ENCODE measurements at regions not wholly inside any gene's neighbourhood (a gene's known extent, or its start where the extent isn't known, plus 50 kb on each side); places are given as distances from the start of the nearest gene placed in this dataset.

DNA sequence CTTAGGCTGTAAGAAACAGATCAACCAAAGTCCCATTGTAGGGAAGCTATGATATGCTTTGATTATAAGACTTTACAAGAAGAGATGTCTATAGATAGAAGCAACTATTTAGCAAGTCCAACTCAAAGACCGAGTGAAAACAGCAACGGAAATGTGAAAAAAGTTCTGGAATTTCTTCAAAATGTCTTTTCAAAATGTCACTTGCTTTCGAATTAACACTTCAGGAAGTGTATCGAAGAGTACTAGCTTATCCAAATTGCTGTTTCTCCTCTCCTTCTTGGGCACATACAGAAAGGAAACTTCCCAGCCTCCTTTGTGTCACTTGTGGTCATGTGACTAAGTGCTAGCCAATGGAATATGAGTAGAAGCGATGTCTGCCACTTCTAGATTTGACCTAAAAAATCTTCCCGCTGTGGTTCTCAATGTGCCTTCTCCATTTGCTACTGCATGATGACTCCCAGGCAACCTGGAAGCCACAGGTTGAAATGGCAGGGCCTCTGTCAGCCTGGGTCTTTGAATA, 89.9 kb downstream of the TSEN15 start:
- no peak for DNase-seq

DNA sequence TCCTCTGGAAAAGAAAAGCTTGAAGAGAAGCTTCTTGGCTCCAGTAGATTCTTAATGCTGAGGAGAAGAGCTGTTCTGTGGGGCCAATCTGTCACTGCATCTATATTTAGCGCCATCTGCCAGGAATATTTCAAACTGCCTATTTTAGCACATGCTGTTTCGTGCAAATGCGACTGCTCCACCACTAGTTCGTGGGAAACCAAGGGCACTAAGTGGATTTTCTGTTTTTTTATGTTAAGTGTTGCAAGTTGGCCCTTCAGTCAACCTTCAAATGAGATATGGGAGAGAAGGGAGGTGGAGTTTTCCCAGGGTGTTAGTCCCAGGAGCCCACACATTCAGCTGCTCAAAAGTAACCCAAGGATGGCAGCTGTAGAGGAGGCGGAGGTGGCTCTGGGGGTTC, 91.9 kb downstream of the TSEN15 start:
- DNase-seq: no peak

DNA sequence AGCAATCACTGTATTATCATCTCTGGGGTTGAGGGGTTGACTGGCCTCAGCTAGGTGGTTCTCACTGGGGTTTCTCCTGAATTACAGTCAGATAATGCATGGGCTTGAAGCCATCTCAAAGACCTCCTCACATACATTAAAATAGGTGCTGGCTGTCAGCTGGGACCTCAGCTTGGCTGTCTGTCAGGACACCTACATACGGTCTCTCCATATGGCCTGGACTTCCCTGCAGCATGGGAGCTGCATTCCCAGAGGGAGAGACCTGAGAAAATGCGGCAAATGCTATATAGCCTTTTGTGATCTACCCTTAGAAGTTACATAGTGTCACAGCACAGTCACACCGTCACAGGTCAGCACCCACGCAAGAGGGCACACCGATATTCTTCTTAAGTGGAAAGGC, 93.6 kb downstream of the TSEN15 start:
- no peak for DNase-seq

DNA sequence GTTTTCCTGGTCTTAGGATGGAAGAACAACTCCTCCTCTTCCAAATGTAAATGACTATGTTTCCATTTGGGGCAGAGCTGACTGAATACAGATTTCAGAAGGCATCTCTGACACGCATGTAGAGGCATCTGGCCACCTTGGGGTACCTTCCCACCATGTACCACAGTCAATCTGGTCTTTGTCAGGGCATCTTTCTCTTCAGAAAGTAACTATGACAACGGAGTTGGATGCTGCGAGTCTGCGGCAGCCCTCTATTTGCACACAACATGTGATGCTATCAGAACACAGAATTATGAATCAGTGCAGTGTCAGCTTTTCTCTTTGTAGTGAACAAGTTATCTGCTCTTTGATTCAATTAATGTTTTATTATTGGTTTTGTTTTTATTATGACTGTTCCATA, 94.7 kb downstream of the TSEN15 start:
- no peak for DNase-seq

DNA sequence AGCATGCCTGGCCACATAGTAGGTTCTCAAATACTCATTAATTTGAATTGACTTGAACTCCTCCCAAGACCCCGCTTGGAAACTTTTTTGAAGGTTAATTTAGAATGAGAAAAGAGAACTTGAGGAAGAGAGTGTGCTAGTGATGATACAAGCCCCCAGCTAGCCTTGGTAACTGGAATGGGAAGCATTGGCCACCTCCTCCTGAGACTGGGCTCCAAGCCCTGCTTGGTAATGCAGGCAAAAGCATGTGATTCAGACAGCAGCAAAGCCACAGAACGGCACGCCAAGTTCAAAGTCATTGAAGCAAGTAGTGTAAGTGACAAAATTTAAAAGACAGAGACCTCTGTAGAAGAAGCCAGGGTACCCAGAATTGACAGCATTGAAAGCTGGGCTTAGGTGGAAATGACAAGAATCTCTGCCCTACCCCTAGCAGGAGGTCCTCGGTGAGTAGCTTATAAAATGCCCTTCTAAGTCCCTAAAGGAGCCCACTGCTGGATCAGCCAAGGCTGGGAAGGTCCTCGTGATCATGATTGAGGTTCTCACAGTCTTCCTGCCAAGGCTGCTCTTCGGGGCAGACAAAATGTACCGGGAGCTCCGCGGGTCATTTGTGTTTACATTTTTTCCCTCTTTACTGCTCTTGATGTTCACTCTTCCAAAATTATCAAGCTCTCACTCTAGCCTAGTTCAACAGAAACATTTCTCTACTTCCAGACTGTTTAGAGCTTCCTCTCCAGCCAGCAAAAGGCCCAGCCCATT, 99.4 kb downstream of the TSEN15 start:
- DNase-seq: no peak

DNA sequence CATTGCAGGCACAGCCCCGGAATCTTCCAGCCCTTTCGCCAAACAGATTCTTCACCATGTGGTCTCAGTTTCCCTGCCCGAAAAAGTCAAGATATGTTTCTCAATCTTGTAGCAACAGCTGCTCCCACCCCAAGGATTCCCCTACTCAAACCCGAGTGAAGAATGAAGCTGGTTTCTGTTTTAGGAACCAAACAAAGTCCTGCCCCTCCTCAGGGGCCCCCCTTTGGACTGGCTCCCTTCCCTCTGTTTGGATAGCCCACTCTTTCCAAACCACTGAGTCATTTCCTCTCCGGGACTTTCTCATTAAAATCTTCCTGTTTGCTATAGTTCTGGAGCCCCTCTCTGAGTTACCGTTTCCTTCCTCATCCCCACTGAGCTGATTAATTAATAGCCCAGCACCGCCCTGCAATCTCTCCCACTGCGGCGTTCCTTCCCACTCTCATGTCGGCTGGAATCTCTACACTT, 100.9 kb downstream of the TSEN15 start:
- no peak for DNase-seq

DNA sequence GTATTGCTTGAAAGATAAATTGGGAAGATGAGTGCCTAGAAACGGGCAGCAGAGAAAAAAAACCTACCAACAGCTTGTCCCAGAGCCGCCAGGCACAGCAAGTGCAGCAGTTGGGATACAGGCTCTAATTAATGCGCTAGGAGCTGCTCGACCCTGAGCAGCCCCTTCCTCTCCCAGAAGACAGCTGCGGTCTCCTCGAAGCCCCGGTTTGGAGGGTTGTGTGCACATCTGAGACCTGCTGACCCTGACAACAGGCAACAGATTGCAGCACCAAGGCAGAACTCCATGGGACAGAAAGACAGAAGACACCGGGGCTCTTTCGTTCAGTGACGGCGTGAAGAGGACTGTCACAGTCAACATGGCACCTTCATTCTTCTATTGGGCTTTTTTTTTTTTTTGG, 101.4 kb downstream of the TSEN15 start:
- no peak for DNase-seq

DNA sequence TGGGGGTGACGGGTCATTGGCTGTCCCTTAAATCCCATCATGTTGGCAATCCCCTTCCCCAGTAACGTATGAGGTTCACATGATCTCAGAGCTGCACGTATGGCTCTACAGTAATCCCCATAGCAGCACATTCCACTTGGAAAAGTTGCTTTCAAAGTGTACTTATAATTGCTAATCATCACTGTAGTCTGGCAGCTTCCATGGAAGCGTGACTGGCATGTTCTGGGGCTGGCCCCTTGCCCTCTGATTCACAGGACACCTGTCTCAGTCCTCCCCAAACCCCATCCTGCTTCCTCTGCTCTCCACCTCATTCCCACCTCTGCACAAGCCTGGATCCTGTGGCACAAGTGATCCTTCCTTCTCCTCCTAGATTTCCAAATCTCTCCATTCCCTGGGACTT, 102.2 kb downstream of the TSEN15 start:
- no peak for DNase-seq

DNA sequence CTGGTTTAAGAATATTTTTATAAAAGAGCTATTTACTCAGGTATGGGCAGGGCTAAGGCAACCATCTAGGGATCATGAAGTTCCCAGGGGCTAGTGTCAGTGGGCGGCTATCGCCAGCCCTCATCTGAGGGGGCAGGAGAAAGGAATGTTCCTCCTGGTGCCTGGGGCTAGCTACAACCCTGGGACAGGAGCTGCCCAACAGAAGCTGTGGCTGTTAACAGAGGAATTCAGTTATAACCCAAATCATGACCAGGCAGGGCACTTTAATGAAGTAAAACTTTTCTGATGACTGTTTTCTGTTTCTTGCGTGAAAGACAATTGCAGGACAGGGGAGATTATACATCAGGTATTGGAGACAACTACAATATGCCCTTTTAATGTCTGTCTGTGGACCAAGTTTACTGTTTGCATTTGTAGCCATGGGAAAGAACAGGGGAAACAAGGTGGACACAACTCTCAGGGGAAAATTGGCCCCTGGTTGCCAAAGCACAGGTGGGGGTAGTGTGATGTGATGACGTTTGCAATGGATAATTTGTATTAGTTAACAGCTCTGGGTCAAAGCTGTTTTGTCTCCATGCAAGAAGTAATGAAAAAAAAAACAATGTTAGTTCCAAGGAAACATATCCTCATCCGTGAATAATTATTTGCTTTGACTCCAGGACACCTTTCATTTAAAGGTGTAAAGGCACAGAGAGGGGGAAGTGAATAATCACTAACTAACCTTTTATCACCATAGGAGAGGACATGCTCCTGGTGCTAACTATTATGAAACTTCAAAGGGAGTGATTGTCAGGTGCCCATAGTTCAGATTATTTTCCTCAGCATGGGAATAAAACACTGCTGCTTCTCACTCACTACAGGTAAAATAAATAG, 105.2 kb downstream of the TSEN15 start:
- DNase-seq: no peak

DNA sequence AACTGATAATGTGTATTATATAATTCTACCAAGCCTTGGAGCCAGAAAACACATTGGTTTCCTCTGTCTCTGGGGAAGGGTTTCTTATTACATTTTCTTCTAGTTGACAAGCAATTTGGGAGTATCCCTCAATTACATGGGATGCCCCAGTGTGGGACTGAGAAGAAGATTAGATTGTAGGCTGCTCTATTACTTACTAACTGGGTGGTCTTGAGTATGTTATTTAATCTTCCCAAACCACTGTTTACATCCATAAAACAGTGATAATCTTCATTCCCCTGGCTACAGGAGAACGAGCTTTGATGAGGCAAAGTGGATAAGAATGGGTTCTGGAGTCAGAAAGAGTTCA, 105.8 kb downstream of the TSEN15 start:
- DNase-seq: no peak

DNA sequence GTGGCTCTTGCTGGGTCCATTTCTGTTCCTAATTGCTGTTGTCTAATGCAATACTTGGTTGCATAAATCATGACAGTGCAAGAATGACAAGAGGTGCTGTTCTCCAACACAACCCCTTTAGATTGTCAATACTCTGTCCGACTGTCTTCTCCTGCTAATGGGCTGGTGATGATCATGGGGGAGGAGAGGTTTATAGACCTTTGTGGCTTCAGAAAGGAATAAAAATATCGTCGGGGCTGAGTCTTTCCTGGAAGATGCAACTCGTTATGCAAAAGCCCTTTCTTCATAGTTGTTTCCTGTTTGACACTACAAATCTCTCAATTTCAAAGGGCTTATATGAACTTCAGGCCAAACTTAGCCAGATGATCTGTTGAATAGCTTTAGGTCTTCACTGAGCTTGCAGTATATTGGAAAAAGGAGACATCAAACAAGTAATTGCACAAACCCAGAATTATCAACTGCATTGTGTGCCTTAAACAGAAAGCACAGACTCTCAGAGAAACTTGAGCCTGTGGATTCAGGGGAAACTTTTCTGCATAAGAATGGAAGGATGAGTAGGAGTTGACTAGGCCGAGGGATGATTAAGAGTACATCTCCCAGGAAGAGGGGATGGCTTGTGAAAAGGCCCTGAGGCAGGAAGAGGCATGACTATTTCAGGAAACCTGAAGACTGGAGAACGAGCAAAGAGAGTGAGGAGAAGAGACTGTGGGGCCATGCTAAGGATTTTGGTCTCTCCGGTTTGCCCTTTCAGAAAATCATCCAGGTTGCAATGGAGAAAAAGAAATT, 107.6 kb downstream of the TSEN15 start:
- DNase-seq: no peak

DNA sequence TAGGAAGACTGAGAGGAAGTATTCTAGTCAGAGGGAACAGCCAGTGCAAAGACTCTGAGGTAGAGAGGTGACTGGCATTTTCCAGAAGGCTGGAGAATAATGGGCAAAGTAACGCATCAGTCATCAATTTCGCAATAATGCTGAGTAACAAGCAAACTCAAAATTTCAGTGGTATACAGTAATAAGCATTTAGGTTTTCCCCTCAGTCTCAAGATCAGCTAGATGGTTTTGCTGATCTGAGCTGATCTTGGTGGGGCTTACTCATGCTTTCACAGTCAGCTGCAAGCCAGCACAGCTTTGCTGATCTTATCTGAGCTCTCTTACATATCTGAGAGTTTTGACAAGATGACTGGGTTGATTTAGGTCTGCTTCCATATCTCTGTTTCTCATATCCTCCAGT, 108.7 kb downstream of the TSEN15 start:
- DNase-seq: no peak

DNA sequence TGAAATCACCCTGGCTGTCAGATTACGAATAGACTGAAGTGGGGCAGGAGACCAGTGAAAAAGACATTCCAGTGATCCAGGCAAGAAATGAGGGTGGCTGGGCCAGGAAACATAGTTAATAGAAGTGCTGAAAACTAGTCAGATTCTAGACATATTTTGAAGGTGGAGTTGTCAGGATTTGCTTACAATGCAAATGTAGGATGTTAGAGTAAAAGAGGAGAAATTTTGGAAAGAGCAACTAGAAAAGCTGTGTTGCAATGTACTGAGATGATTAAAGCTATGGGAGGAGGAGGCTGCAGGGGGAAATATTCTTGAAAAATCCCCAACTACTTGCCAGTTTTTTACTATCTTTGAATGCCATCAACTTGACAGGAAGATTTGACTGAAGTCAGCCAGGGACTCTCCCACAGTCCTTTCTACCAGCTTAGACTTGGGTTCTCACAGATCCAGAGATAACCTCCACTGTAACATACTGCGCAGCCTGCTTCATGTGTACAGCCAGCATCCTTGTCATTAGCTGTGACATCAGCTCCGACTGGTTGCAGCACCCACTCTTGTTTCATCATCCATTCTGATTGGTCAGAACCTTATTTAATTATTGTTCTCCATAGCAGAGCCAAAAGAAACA, 109.7 kb downstream of the TSEN15 start:
- no peak for DNase-seq

DNA sequence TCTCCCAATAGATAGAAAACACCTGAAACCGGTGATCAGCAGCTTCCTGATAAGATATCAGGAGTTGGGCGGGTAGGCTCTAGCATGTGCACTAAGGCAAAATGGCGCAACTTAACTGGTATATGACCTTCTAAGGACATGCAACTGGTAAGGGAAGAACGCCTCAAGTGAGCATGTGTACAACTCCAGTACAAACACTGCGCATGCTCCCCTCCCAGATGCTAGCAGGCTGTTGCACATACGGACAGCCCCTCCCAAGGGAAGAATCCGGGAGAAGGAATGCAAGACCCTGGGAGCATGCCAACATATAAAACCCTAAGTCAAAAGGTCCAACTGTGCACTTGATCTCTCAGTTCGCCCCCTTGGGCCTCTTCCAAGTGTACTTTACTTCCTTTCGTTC, 110.8 kb downstream of the TSEN15 start:
- no peak for DNase-seq

DNA sequence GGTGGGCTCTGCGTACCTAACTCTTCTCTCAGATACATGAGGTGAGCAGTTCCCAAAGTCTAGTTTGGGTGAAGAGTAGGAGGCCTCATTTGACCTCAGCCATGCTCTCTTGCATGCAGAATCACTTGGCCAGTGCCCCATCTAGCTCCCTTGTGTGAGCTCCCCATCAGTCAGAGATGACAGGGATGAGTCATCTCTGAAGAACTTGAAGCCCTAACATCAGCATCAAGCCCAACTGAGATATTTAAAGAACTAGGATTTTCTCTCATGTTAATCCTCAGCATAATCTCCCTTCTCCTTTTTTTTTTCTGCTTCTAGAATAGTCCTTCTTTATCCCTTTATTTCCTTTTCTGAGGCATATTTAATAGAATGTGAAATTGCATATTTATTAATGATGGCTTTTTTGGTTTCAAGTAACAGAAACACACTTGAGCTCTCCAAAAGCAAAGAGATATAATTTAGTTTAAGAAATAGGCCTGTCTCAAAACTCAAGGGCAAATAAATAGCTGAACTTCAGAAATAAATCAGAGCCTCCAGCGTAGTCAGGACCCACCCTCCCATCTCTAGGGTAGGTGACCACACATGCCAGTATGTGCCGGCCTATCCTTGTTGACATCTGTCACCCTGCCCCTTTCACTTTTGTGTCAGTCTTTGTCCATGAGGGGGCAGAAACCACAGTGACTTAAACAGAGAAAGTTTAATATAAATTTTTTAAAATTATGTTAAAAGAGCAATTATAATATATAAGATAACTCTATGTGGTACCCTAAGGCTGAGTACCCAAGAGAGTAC, 112.3 kb downstream of the TSEN15 start:
- DNase-seq: no peak

DNA sequence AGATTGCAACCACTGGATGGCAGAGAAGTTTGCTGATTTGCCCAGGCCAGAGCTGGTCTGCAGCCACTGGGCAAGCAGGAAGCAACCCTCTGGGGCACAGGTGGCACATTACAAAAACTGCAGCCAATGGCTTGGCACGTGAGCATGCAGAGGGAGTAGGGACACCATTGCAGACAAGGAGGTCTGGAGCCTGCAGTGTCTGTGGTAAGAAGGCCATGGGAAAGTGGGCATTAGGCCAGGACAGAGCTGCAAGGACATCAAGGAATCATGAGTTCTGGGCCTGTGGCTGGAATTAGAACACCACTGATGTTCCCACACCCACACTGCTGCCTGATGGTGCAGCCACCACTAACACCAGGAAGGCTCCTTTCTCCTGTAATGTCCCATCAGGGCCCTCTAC, 113.0 kb downstream of the TSEN15 start:
- DNase-seq: no peak

DNA sequence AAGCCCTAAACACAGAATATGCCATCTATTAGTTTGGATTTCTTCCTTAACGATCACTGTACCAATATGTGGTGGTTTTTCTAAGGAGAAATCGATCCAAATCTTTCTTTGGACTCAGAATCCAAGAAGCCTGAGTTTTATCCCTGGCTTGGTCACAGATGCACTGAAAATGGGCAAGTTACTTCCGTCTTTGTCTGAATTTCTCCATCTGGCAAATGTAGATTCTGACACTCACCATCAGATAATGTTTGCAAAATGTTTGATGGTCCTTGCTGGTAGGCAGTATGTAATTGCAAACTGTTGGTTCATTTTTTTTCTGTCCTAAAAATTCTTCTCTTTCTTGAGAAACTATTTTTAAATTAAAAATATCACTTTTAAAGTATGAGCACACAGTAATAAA, 115.0 kb downstream of the TSEN15 start:
- DNase-seq: no peak

DNA sequence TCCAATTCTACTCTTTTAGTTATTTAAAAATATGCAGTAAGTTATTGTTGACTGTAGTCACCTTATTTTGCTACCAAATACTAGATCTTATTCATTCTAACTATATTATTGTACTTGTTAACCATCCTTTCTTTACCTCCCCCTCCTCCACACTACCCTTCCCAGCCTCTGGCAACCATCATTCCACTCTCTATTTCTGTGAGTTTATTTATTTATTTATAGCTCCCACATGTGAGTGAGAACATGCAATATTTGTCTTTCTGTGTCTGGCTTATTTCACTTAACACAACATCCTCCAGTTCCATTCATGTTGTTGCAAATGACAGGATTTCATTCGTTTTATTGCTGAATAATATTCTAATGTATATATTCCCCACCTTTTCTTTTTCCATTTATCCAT, 115.8 kb downstream of the TSEN15 start:
- no peak for DNase-seq

DNA sequence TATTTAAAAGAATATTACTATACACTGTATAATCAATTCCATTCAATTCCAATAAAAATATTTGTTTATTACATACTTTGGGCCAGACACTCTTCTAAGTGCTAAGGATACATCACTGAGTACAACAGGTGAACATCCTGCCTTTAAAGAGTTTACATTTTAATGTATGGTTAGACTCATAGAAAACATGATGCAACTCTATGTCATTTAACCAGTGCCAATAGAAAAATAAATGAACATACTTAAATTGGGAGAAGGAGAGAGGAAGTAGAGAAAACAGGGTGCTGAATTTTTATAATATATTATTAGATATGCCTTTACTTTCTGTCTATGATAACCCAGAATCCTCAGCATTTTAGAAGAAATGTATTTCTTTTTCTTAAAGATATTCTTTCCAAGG, 119.2 kb downstream of the TSEN15 start:
- no peak for DNase-seq

DNA sequence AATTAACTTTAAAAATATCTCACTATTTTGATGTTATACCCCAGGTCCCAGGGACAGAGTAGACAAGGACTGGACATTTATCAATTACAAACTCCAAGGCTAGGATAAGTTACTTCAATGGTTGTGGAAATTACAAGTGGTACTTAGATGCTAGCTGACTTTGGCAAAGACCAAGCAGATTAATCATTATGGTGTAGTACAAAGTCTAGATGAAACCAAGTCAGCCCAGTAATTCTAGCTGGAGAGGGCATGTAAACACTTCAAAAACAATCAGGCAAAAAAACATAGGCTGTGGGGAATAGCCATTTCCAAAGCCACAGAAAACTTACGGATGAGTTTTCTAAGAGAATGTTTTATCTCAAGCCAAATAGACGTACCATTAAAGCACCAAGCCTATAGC, 124.5 kb downstream of the TSEN15 start:
- DNase-seq: no peak

DNA sequence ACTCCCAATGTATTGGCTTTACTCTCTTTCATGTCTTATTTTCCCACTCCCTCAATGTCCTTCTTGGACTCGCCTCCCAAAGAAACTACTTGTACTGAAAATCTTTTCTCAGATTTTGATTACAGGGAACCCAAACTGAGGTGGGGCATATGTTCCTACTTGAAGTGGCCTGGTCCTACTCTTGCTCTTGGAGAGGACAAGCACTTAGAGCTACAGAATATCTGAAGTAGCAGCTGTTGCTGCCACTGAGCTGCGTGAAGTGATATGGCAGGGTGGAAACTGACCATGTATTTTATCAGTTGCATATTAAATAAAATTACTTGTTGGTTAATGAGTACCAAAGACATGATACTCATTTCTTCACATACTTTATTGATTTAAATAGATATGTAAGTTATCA, 129.5 kb downstream of the TSEN15 start:
- DNase-seq: no peak

DNA sequence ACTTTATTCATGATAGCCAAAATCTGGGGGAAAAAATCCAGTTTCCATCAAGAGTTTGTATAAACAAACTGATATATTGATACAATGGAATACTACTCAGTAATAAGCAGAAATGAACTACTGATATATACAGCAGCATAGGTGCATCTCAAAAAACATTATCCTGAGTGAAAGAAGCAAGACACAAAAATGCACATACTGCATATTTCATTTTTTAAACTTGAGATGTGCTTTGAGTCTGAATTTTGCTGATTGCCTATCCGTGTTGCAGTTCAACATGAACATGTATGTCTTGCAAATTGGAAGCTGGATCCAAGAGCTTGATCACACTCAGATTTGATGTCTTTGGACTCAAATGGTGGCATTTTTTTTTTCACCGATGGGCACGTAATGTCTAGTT, 132.4 kb downstream of the TSEN15 start:
- no peak for DNase-seq

Data from activated naive CD4-positive, alpha-beta T cell treated with anti-CD3 and anti-CD28 coated beads, Interleukin-2, amount 50 U/mL, for 16 hours (primary cell).